Cardiac muscle cell (in vitro differentiated cells and primary cell): ENCODE measurements at regions not wholly inside any gene's neighbourhood (a gene's known extent, or its start where the extent isn't known, plus 50 kb on each side); places are given as distances from the start of the nearest gene placed in this dataset.
A peak's percentile ranks its signal among the peaks of the same experiment; 100 is the strongest.

Source experiments
- DNase-seq, 2 donors: peaks; one replicate each; pipeline versions ENCODE4 v3.0.0 to v3.0.0-alpha.2; 2010 to 2017; ENCODE audit warnings: low read depth in 1 of 2, low spot score in 1 of 2
- H3K27ac ChIP-seq: fragments of 200-600 bp; sonication (generic); 2 replicates; pipeline ENCODE4 v1.5.1; 2016
- H3K27me3 ChIP-seq: fragments of 200-600 bp; sonication (generic); 2 replicates; pipeline ENCODE4 v1.6.0; 2016; ENCODE audit warnings: control low read depth
- H3K36me3 ChIP-seq: fragments of 200-600 bp; sonication (generic); 2 replicates; pipeline ENCODE4 v1.5.1; 2016; ENCODE audit warnings: control low read depth
- H3K4me1 ChIP-seq: fragments of 200-600 bp; sonication (generic); 2 replicates; pipeline ENCODE4 v1.8.1; 2017; ENCODE audit warnings: low read depth, mild to moderate bottlenecking, mixed run types
- H3K4me3 ChIP-seq: fragments of 200-600 bp; sonication (generic); 2 replicates; pipeline ENCODE4 v1.5.1; 2016; ENCODE audit warnings: mild to moderate bottlenecking
- H3K9me3 ChIP-seq: fragments of 200-600 bp; sonication (generic); 2 replicates; pipeline ENCODE4 v1.5.1; 2017; ENCODE audit warnings: low read depth, mild to moderate bottlenecking, control low read depth
- CTCF ChIP-seq: IDR thresholded peaks from 2 replicates; pipeline ENCODE4 v1.5.1; 2012; ENCODE audit warnings: low read depth, mild to moderate bottlenecking, low read length

DNA sequence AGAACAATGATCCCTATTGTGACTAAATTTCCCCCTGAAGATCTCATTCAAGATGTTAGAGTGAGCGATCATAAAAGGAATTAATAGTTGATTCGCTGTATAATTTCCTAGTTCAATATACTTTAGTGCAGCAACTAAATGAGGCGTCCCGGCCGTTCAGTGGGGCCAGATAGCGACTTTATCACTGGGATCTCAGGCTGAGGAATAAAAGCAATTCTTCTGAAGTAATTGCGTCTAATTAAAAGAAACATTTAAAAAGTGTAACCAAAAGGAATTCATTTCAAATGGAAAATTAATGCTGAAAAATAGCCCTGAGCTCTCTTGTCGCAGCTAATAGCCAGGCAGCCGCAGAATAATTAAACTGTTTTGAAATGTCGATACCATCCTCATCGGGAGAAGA, 82.2 kb upstream of the TOP1 start:
- H3K27me3 ChIP-seq, result no peaks in the 10 kb centered on the region
- no peaks in the 10 kb centered on the region for H3K36me3 ChIP-seq
- no peak for DNase-seq
- H3K9me3 ChIP-seq, result no peaks in the 10 kb centered on the region
- no peaks in the 10 kb centered on the region for H3K4me1 ChIP-seq
- no peak overlapping the region for H3K4me3 ChIP-seq
- H3K27ac ChIP-seq, result no peak overlapping the region
- TF ChIP-seq CTCF, result no peak

DNA sequence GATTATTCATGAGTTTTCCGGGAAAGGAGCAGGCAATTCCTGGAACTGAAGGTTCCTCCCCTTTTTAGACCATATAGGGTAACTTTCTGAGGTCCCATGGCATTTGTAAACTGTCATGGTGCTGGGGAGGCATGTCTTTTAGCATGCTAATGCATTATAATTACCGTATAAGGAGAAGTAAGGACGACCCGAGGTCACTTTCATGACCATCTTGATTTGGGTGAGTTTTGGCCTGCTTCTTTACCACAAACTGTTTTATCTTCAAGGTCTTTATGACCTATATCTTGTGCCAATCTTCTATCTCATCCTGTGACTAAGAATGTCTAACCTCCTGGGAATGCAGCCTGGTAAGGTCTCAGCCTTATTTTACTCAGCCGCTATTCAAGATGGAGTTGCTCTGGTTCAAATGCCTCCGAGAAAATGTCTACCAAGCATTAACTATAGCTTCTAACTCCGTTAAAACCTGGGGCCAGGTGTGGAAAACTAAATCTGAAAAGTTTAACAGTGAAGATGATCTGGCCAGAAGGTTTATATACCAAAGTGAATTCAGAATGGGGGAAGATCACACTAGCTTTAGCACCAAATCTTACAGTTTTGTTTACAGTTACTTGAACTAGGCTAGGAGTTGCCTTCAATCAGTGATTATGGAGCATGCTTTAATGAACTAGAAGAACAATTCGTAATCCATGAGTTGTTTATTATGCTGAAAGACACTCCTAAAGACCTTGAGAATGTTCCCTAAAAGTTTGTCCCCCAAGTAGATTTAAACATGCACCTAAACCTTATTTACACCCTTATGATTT, 80.0 kb upstream of the TOP1 start:
- no peaks in the 10 kb centered on the region for H3K4me1 ChIP-seq
- peak in 1 of 2 donors; percentile 26 for DNase-seq
- no peaks in the 10 kb centered on the region for H3K9me3 ChIP-seq
- no peak overlapping the region for H3K27ac ChIP-seq
- no peak for TF ChIP-seq CTCF
- no peaks in the 10 kb centered on the region for H3K27me3 ChIP-seq
- H3K4me3 ChIP-seq, result no peak overlapping the region
- H3K36me3 ChIP-seq, result no peaks in the 10 kb centered on the region

GRCh38 chr20:40949346-40949745, 79.3 kb upstream of the TOP1 start:
- Histone ChIP-seq H3K4me3 (no peak overlapping the region), H3K36me3 (no peaks in the 10 kb centered on the region), H3K27ac (no peak overlapping the region), H3K4me1 (no peaks in the 10 kb centered on the region), H3K9me3 (no peaks in the 10 kb centered on the region), H3K27me3 (no peaks in the 10 kb centered on the region)
- no peak for DNase-seq
- TF ChIP-seq CTCF, result no peak

- DNase-seq, result no peak
- Histone ChIP-seq H3K4me1 (no peaks in the 10 kb centered on the region), H3K36me3 (no peaks in the 10 kb centered on the region), H3K27me3 (no peaks in the 10 kb centered on the region), H3K4me3 (no peak overlapping the region), H3K27ac (no peak overlapping the region), H3K9me3 (no peaks in the 10 kb centered on the region)
- no peak for TF ChIP-seq CTCF
Observed at GRCh38 chr20:40952136-40952535, 76.5 kb upstream of the TOP1 start.

GRCh38 chr20:40953416-40953815, 75.2 kb upstream of the TOP1 start:
- H3K9me3 ChIP-seq, result no peaks in the 10 kb centered on the region
- no peak overlapping the region for H3K27ac ChIP-seq
- no peak overlapping the region for H3K4me3 ChIP-seq
- no peak for DNase-seq
- TF ChIP-seq CTCF, result no peak
- H3K4me1 ChIP-seq, result no peaks in the 10 kb centered on the region
- no peaks in the 10 kb centered on the region for H3K36me3 ChIP-seq
- H3K27me3 ChIP-seq, result no peaks in the 10 kb centered on the region
